SK-N-SH treated with all-trans-retinoic acid at 6 μM for 48 hours (cell line): ENCODE measurements at regions not wholly inside any gene's neighbourhood (a gene's known extent, or its start where the extent isn't known, plus 50 kb on each side); places are given as distances from the start of the nearest gene placed in this dataset.
"Not testable (repeated sequence)": the region's sequence is repeated elsewhere in the genome, so short reads cannot be mapped to it uniquely, and the experiment has no call there.

Experiments
- ARNTL ChIP-seq: fragments of 450-650 bp; formaldehyde crosslinking; IDR thresholded peaks from 2 replicates; pipeline ENCODE4 v1.5.0; 2020; ENCODE audit warnings: low read depth, mild to moderate bottlenecking, moderate library complexity, borderline replicate concordance
- CSDC2 ChIP-seq: fragments of 250-450 bp; sonication (Bioruptor Pico); IDR thresholded peaks from 2 replicates; pipeline ENCODE4 v1.5.0; 2020; ENCODE audit warnings: mild to moderate bottlenecking, moderate library complexity
- GLIS3 ChIP-seq: fragments of 250-450 bp; sonication (Bioruptor Pico); IDR thresholded peaks from 2 replicates; pipeline ENCODE4 v1.5.0; 2020; ENCODE audit warnings: mild to moderate bottlenecking, moderate library complexity
- ISL1 ChIP-seq: fragments of 250-450 bp; sonication (Bioruptor Pico); IDR thresholded peaks from 2 replicates; pipeline ENCODE4 v2.1.2; 2022; ENCODE audit warnings: mild to moderate bottlenecking, moderate library complexity
- RARB ChIP-seq: fragments of 250-450 bp; sonication (Bioruptor Pico); IDR thresholded peaks from 2 replicates; pipeline ENCODE4 v1.8.0; 2021; ENCODE audit warnings: mild to moderate bottlenecking, moderate library complexity
- TCF4 ChIP-seq: fragments of 250-450 bp; sonication (Bioruptor Pico); IDR thresholded peaks from 2 replicates; pipeline ENCODE4 v1.8.0; 2021; ENCODE audit warnings: mild to moderate bottlenecking, moderate library complexity, borderline replicate concordance
- TOX ChIP-seq: fragments of 250-450 bp; sonication (Bioruptor Pico); IDR thresholded peaks from 2 replicates; pipeline ENCODE4 v1.8.0; 2021; ENCODE audit warnings: mild to moderate bottlenecking, moderate library complexity, borderline replicate concordance
- ZFP3 ChIP-seq: fragments of 250-450 bp; sonication (Bioruptor Pico); IDR thresholded peaks from 2 replicates; pipeline ENCODE4 v1.5.0; 2020; ENCODE audit warnings: mild to moderate bottlenecking, moderate library complexity
- ZNF70 ChIP-seq: fragments of 450-650 bp; formaldehyde crosslinking; IDR thresholded peaks from 2 replicates; pipeline ENCODE4 v1.5.0; 2020; ENCODE audit warnings: mild to moderate bottlenecking, moderate library complexity
- ZNF8 ChIP-seq: fragments of 450-650 bp; formaldehyde crosslinking; IDR thresholded peaks from 2 replicates; pipeline ENCODE4 v1.5.0; 2020; ENCODE audit warnings: mild to moderate bottlenecking, moderate library complexity
- TF ChIP-seq, protein P1 (sequence below): fragments of 250-450 bp; sonication (Bioruptor Pico); IDR thresholded peaks from 2 replicates; pipeline ENCODE4 v1.5.1; 2020; ENCODE audit warnings: low read depth, mild to moderate bottlenecking, moderate library complexity
- TF ChIP-seq, protein P2 (sequence below): fragments of 250-450 bp; sonication (Bioruptor Pico); IDR thresholded peaks from 2 replicates; pipeline ENCODE4 v1.8.0; 2020; ENCODE audit warnings: mild to moderate bottlenecking, moderate library complexity, borderline replicate concordance
- TF ChIP-seq, protein P3 (sequence below): fragments of 250-450 bp; sonication (Bioruptor Pico); IDR thresholded peaks from 2 replicates; pipeline ENCODE4 v1.5.1; 2021; ENCODE audit warnings: mild to moderate bottlenecking, moderate library complexity

DNA sequence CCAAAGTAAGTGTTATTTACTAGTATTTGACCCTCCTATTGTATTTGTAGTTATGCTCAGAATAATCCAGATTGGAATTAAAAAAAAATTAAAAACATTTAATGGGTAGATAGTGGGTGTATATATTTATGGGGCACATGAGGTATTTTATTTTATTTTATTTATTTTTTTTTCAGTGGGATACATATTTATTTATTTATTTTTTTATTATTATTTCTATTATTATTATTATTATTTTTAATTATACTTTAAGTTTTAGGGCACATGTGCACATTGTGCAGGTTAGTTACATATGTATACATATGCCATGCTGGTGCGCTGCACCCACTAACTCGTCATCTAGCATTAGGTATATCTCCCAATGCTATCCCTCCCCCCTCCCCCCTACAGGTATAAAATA, 1211.8 kb downstream of the OTOL1 start:
- TF ChIP-seq, protein P1, sequence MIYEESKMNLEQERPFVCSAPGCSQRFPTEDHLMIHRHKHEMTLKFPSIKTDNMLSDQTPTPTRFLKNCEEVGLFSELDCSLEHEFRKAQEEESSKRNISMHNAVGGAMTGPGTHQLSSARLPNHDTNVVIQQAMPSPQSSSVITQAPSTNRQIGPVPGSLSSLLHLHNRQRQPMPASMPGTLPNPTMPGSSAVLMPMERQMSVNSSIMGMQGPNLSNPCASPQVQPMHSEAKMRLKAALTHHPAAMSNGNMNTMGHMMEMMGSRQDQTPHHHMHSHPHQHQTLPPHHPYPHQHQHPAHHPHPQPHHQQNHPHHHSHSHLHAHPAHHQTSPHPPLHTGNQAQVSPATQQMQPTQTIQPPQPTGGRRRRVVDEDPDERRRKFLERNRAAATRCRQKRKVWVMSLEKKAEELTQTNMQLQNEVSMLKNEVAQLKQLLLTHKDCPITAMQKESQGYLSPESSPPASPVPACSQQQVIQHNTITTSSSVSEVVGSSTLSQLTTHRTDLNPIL (CRISPR knock-in tag) = not testable (repeated sequence)
- TF ChIP-seq RARB; ZNF8 (CRISPR knock-in tag); TCF4; GLIS3 (CRISPR knock-in tag); CSDC2 (CRISPR knock-in tag); ZNF70 (CRISPR knock-in tag); ZFP3 (CRISPR knock-in tag); TOX (CRISPR knock-in tag); ARNTL; ISL1: not testable (repeated sequence)
- TF ChIP-seq, protein P2, sequence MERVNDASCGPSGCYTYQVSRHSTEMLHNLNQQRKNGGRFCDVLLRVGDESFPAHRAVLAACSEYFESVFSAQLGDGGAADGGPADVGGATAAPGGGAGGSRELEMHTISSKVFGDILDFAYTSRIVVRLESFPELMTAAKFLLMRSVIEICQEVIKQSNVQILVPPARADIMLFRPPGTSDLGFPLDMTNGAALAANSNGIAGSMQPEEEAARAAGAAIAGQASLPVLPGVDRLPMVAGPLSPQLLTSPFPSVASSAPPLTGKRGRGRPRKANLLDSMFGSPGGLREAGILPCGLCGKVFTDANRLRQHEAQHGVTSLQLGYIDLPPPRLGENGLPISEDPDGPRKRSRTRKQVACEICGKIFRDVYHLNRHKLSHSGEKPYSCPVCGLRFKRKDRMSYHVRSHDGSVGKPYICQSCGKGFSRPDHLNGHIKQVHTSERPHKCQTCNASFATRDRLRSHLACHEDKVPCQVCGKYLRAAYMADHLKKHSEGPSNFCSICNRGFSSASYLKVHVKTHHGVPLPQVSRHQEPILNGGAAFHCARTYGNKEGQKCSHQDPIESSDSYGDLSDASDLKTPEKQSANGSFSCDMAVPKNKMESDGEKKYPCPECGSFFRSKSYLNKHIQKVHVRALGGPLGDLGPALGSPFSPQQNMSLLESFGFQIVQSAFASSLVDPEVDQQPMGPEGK (CRISPR knock-in tag) = not testable (repeated sequence)
- TF ChIP-seq, protein P3, sequence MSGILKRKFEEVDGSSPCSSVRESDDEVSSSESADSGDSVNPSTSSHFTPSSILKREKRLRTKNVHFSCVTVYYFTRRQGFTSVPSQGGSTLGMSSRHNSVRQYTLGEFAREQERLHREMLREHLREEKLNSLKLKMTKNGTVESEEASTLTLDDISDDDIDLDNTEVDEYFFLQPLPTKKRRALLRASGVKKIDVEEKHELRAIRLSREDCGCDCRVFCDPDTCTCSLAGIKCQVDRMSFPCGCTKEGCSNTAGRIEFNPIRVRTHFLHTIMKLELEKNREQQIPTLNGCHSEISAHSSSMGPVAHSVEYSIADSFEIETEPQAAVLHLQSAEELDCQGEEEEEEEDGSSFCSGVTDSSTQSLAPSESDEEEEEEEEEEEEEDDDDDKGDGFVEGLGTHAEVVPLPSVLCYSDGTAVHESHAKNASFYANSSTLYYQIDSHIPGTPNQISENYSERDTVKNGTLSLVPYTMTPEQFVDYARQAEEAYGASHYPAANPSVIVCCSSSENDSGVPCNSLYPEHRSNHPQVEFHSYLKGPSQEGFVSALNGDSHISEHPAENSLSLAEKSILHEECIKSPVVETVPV (CRISPR knock-in tag) = not testable (repeated sequence)
